ENCODE measurements at regions not wholly inside any gene's neighbourhood (a gene's known extent, or its start where the extent isn't known, plus 50 kb on each side); places are given as distances from the start of the nearest gene placed in this dataset.

DNA sequence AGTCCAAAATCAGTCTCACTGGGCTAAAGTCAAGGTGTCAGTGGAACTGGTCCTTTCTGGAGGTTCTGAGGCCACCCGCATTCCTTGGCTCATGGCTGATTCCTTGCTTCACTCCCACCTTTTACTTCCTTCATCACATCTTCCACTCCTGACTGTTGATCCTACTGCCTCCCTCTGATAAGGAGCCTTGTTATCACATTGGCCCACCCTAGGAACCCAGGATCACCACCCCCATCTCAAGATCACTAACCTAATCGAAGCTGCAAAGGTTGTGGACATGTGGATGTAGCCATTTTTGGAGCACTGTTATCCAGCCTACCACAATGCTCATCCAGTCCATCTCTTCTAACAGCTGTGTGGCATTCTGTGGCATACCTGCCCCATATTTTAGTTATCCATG is 87.2 kb downstream of the TNFAIP3 start:
- H3K4me3 ChIP-seq (ENCODE audit: low read depth in 2 of 2, low read length in 2 of 2), result no peak overlapping the region
- no peak overlapping the region for H3K27ac ChIP-seq (ENCODE audit: low read length)
- CTCF ChIA-PET, result no interaction called here
- no peaks in the 10 kb centered on the region for H3K36me3 ChIP-seq (ENCODE audit: control insufficient read depth, insufficient read depth, low read length)
- no peak for TF ChIP-seq TCF7L2 (IDR thresholded peaks at IDR 0.05; ENCODE audit: low read depth, low read length)
- TF ChIP-seq REST (IDR thresholded peaks at IDR 0.05; ENCODE audit: insufficient read depth in 1 of 2, low read depth in 2 of 2, low read length in 1 of 2), result no peak
- TF ChIP-seq POLR2AphosphoS5 (IDR thresholded peaks at IDR 0.05; ENCODE audit: low read depth, low read length), result no peak
- no peak for TF ChIP-seq SIN3A (IDR thresholded peaks at IDR 0.05; ENCODE audit: borderline replicate concordance, insufficient read depth, low read depth, low read length)
- TF ChIP-seq, protein P1, sequence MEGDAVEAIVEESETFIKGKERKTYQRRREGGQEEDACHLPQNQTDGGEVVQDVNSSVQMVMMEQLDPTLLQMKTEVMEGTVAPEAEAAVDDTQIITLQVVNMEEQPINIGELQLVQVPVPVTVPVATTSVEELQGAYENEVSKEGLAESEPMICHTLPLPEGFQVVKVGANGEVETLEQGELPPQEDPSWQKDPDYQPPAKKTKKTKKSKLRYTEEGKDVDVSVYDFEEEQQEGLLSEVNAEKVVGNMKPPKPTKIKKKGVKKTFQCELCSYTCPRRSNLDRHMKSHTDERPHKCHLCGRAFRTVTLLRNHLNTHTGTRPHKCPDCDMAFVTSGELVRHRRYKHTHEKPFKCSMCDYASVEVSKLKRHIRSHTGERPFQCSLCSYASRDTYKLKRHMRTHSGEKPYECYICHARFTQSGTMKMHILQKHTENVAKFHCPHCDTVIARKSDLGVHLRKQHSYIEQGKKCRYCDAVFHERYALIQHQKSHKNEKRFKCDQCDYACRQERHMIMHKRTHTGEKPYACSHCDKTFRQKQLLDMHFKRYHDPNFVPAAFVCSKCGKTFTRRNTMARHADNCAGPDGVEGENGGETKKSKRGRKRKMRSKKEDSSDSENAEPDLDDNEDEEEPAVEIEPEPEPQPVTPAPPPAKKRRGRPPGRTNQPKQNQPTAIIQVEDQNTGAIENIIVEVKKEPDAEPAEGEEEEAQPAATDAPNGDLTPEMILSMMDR (IDR thresholded peaks at IDR 0.05), result no peak
- POLR2A ChIA-PET, result no interaction called here
- DNase-seq (ENCODE audit: low read depth, low spot score) (no peak), ATAC-seq (no peak)
- intact Hi-C loops (cut with micrococcal nuclease; ENCODE audit: unreplicated experiment) (no loop called here), in situ Hi-C loops (cut with HindIII; ENCODE audit: low pct_unique_long_range_greater_than_20kb, low sequenced_read_pairs) (no loop called here)
- H3K27me3 ChIP-seq (ENCODE audit: control insufficient read depth, insufficient read depth, low read length), result peaks cover 2% of the 10 kb centered on the region; the same call in 1 of the 2 replicates
- no TSS peak for BruUV-seq (replicated peaks)
- H3K9me3 ChIP-seq (ENCODE audit: control insufficient read depth, insufficient read depth, low read depth, low read length), result no peaks in the 10 kb centered on the region
- H3K4me1 ChIP-seq (ENCODE audit: control insufficient read depth, insufficient read depth, low read length), result no peaks in the 10 kb centered on the region

DNA sequence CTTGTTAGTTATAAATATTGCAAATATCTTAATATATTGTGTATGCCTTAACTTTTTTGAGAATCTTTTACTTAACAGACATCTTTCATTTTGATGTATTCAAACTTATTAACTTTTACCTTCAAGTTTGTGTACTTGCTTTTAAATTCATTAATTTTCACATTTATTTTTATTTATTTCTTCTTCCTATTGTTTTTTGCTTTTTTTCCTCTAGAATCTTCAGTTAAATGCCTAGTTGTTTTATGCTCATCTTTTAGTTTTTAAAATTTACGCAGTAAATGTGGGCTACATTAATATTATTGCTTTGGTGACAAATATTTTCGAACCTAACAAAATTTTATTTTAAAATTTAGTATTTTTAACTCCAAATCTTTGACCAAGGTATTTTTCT is 89.0 kb downstream of the TNFAIP3 start:
- in situ Hi-C loops (cut with HindIII; ENCODE audit: low pct_unique_long_range_greater_than_20kb, low sequenced_read_pairs), result no loop called here
- TF ChIP-seq POLR2AphosphoS5 (IDR thresholded peaks at IDR 0.05; ENCODE audit: low read depth, low read length), result no peak
- TF ChIP-seq, protein P1 (IDR thresholded peaks at IDR 0.05), result no peak
- Histone ChIP-seq H3K27me3 (ENCODE audit: control insufficient read depth, insufficient read depth, low read length) (peaks cover 2% of the 10 kb centered on the region; the same call in 1 of the 2 replicates), H3K36me3 (ENCODE audit: control insufficient read depth, insufficient read depth, low read length) (no peaks in the 10 kb centered on the region), H3K4me1 (ENCODE audit: control insufficient read depth, insufficient read depth, low read length) (no peaks in the 10 kb centered on the region), H3K9me3 (ENCODE audit: control insufficient read depth, insufficient read depth, low read depth, low read length) (no peaks in the 10 kb centered on the region), H3K27ac (ENCODE audit: low read length) (no peak overlapping the region), H3K4me3 (ENCODE audit: low read depth in 2 of 2, low read length in 2 of 2) (no peak overlapping the region)
- CTCF ChIA-PET, result no interaction called here
- no TSS peak for BruUV-seq (replicated peaks)
- POLR2A ChIA-PET, result no interaction called here
- ATAC-seq, result no peak
- intact Hi-C loops (cut with micrococcal nuclease; ENCODE audit: unreplicated experiment), result no loop called here
- no peak for DNase-seq (ENCODE audit: low read depth, low spot score)

DNA sequence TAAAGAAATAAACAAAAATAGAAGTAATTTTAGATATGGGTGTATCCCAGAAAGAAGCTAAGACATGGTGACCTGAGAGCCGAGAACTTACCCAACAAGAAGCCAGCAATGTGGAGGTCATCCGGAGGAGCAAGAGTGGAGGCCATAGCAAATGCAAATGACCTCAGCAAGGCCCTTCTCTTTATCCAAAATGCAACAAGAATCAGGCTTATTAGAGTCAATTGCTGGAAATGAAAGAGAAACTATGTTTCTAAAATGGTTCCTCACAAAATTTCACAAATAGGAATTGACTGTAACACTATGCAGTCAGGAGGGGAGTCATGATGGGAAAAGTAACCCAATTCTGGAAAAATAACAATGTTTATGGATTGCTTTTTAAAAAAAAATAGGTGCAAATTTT is 90.4 kb downstream of the TNFAIP3 start:
- no TSS peak for BruUV-seq (replicated peaks)
- H3K36me3 ChIP-seq (ENCODE audit: control insufficient read depth, insufficient read depth, low read length), result no peaks in the 10 kb centered on the region
- no peaks in the 10 kb centered on the region for H3K4me1 ChIP-seq (ENCODE audit: control insufficient read depth, insufficient read depth, low read length)
- ATAC-seq (no peak), DNase-seq (ENCODE audit: low read depth, low spot score) (no peak)
- CTCF ChIA-PET, result no interaction called here
- no peaks in the 10 kb centered on the region for H3K9me3 ChIP-seq (ENCODE audit: control insufficient read depth, insufficient read depth, low read depth, low read length)
- no peak overlapping the region for H3K27ac ChIP-seq (ENCODE audit: low read length)
- intact Hi-C loops (cut with micrococcal nuclease; ENCODE audit: unreplicated experiment) (no loop called here), in situ Hi-C loops (cut with HindIII; ENCODE audit: low pct_unique_long_range_greater_than_20kb, low sequenced_read_pairs) (no loop called here)
- TF ChIP-seq SIN3A (IDR thresholded peaks at IDR 0.05; ENCODE audit: borderline replicate concordance, insufficient read depth, low read depth, low read length) (no peak), POLR2AphosphoS5 (IDR thresholded peaks at IDR 0.05; ENCODE audit: low read depth, low read length) (no peak), TCF7L2 (IDR thresholded peaks at IDR 0.05; ENCODE audit: low read depth, low read length) (no peak), REST (IDR thresholded peaks at IDR 0.05; ENCODE audit: insufficient read depth in 1 of 2, low read depth in 2 of 2, low read length in 1 of 2) (no peak)
- TF ChIP-seq, protein P1 (IDR thresholded peaks at IDR 0.05), result no peak
- POLR2A ChIA-PET, result no interaction called here
- H3K4me3 ChIP-seq (ENCODE audit: low read depth in 2 of 2, low read length in 2 of 2), result no peak overlapping the region
- H3K27me3 ChIP-seq (ENCODE audit: control insufficient read depth, insufficient read depth, low read length), result no peaks in the 10 kb centered on the region; the same call in 1 of the 2 replicates

Measured in Panc1 (cell line).